A204.1 (cell line): ENCODE measurements at regions not wholly inside any gene's neighbourhood (a gene's known extent, or its start where the extent isn't known, plus 50 kb on each side); places are given as distances from the start of the nearest gene placed in this dataset.
"Not testable (repeated sequence)": the region's sequence is repeated elsewhere in the genome, so short reads cannot be mapped to it uniquely, and the experiment has no call there.

ENCODE experiments used
- FAIRE-seq: peaks from 2 replicates; lab custom pipeline; 2012; peaks lifted over from hg19 to GRCh38; lab: Jason Lieb, UNC

DNA sequence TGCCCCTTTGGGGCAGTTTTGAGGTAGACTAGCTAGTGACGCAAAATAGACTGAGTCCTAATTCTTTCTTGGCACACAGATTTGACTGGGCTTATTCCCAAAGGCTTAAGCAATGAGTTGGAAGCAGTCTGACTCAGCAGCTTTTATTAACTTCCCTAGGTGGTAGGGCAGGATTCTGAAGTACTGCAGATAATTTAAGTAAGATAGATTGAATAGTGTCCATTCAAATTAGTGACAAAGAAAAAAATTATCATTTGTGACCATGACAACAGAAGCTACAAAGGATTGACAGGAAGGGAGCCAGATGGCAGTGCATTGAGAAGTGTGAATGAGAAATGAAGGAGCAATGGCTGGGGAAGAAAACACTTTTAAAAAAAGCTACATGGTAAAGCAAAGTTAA is 649.4 kb downstream of the CDH9 start:
- FAIRE-seq, result no peak

DNA sequence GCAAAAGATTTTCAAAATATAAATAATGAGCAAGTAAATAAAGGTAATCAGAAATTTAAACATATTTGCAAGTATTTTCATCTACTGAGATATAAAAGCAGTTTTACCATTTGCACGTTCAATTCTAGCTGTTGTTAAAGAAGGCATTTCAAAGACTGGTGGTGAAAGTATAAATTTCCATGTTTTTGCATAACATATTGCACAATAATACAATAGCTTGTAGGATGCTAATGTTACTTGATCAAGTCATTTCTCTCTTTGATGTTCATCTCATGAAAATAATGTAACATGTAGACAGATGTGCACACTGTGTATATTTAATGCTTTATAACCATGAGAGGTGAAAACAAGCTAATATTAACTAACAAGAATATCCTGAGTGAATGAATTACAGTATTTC is 651.9 kb downstream of the CDH9 start:
- no peak for FAIRE-seq

DNA sequence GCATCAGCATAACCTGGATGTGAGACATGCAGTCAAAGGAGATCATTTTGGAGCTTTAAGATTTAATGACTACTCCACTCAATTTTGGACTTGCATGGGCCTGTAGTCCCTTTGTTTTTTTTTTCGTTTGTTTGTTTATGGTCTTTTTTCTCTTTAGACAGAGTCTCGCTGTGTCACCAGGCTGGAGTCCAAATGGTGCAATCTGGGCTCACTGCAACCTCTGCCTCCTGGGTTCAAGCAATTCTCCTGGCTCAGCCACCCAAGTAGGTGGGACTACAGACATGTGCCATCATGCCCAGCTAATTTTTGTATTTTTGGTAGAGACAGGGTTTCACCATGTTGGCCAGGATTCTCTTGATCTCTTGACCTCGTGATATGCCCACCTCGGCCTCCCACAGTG is 673.8 kb downstream of the CDH9 start:
- FAIRE-seq, result not testable (repeated sequence)

DNA sequence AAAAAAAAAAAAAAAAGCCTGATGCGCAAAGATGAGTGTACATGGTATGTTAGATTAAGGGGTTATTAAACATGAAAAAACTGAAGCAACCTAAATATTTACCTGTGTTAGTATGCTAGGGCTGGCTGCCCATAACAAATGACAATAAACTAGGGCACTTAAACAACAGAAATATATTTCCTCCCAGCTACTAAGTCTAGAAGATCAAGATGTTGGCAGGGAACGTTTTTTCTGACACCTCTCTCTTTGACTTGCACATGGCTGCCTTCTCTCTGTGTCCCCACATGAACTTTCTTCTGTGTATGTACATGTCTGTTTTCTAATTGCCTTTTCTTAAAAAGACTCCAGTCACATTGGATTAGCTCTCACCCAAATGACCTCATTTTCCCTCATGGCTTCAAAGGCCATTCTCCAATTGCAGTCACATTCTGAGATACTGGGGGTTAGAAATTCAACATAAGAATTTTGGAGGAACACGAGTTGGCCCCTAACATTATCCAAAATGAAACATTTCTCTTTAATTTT is 694.5 kb downstream of the CDH9 start:
- no peak for FAIRE-seq

DNA sequence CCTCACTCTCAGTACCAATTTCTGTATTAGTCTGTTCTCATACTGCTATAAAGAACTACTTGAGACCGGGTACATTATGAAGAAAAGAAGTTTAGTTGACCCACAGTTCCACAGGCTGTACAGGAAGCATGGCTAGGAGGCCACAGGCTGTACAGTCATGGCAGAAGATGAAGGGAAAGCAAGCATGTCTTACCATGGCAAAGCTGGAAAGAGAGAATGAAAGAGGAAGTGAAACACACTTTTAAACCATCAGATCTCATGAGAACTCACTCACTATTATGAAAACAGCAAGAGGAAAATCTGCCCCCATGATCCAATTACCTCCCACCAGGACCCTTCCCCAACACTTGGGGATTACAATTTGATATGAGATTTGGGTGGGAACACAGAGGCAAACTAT is 698.8 kb downstream of the CDH9 start:
- FAIRE-seq, result no peak

DNA sequence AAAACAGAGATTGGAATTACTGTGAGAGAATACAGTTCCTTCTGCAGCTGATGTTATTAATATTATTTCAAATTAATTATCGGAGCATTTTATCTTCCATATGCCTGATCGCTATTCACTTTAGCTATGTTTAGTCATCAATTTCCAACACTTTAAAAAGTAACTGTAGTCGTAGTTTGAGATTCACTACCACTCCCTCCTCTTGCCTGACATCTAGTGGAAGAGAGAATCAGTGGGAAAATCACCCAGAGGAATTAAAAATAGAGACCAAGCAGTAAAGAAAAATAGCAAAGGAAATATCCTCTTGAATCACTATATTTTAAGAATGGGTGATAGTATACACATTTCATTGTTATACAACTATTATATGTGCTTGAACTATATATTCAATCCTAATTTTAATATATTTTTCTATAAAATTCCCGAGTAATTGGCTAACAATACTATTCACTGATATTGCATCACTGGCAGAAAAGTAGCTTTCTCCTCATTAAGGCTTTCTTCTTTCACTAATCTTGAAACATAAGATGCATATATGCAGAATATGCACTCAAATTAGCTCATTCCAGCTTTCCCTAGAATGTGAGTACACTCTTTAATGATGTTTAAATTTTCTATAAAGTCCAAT is 708.7 kb downstream of the CDH9 start:
- peak; percentile 94 for FAIRE-seq

DNA sequence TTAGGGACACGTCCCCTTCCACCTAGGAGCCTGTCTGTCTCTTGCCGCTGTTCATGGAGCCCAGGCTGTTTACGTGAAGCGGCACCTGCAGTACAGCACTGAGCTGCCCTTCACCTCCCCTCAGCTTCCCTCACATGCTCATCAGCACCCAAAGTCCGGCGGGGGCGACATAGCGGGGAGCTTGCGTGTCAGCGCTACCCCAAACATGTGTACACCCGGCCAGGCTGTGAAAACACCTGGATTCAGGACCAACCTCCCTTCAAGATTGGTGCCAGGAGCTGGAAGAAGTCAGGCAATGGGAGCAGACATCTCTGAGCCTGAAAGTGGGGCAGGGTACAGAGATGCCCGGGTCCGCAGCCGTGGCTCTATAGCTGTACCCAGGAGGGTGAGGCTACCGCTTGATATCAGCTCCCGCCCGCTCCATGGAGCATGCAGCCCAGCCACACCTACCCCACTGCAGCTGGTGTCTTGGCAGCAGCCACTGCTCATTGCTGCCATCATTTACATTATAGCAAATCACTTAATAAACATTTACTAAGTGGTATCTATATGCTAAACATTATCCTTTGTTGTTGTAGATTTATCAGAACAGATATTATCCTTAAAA is 712.1 kb downstream of the CDH9 start:
- FAIRE-seq, result no peak

DNA sequence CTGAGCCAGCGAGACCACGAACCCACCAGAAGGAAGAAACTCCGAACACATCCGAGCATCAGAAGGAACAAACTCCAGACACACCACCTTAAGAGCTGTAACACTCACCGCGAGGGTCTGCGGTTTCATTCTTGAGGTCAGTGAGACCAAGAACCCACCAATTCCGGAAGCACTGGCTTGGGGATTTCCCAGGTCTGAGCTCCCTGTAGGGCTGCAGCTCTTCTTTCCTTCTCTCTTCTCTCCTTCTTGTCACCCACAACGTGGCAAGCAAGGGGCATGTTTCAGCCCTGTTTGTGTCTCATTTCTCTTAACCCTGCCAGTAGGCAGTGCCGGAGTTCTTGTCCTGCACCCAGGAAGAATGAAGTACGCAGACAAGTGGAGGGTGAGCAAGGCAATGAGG is 713.0 kb downstream of the CDH9 start:
- FAIRE-seq, result not testable (repeated sequence)

DNA sequence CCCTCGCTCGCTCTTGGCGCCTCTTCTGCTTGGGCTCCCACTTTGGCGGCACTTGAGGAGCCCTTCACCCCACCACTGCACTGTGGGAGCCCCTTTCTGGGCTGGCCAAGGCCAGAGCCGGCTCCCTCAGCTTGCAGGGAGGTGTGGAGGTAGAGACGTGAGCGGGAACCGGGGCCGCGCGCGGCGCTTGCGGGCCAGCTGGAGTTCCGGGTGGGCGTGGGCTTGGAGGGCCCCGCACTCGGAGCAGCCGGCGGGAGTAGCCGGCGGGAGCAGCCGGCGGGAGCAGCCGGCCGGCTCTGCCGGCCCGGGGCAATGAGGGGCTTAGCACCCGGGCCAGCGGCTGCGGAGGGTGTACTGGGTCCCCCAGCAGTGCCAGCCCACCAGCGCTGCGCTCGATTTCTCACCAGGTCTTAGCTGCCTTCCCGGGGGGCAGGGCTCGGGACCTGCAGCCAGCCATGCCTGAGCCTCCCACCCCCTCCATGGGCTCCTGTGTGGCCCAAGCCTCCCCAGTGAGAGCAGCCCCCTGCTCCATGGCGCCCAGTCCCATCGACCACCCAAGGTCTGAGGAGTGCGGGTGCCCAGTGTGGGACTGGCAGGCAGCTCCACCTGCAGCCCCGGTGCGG is 714.0 kb downstream of the CDH9 start:
- FAIRE-seq, result not testable (repeated sequence)

DNA sequence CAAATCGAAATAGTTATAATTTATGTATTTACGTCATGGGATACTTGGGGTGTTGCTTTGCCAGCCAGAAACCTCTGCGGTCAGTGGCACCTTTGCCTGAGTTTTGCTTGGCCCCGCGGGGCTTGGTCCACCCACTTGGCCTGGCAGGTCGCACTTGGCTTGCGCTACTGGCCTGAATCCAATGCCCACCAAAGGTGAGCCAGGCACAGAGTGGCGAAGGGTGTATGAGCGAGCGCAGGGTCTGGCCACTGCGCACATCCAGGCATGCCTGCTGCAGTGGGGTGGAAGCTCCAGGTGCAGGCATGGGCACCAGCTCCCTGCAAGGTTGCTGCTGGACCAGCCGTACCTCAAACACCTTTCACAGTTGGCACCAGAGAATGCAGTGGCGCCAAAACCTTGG is 714.6 kb downstream of the CDH9 start:
- no peak for FAIRE-seq

DNA sequence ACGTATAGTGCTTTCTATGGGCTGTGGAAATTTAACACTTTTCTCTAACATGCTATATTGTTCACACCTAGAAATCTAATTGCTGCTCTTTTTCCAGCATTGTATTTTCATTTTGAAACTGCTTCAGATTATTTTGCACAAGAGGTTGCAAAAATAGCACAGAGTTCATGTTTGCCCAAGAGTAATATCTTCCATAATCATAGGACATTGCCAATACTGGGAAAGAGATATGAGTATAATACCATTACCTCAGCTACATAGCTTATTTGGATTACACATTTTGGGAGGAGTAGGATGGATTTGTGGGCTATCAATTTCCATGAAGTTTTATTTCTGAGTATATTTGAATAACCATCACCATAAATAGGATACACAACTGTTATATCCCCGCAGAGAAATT is 717.1 kb downstream of the CDH9 start:
- FAIRE-seq, result no peak

DNA sequence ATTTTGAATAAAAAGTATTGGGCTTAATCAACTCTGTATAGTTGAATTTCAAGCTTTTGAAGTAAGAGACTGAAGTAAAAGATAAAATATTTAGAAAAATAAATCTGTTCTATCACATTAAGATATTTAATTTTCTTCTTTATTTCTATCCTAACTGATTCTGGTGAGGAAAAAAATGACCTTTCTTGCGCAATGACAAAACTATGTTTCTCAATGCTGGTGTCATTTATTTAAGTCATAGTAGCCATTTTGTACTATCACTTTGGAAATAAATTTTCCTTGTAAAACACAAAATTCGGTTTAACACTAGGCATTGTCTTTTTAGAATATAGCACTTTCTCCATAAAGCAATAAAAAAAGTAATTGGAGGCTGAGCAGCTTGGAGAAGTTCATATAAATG is 728.0 kb downstream of the CDH9 start:
- FAIRE-seq, result no peak

DNA sequence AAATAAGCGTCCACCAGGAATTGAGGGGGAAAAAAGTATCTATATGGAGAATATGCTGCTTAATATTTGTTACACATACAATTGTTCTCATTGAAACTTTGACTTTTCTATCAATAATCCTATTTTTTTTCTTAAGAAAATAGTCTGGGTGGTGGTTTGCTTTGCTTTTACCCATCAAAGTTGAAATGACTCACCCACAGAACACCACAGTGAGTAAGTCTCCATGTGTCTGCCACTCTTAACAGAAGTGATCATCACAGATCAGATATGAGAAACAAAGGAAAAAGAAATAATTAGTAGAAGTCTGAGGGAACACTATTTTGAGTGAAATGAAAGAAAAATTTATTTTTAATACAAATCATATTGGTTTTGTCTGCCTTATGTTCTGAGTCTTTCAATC is 742.8 kb downstream of the CDH9 start:
- no peak for FAIRE-seq

DNA sequence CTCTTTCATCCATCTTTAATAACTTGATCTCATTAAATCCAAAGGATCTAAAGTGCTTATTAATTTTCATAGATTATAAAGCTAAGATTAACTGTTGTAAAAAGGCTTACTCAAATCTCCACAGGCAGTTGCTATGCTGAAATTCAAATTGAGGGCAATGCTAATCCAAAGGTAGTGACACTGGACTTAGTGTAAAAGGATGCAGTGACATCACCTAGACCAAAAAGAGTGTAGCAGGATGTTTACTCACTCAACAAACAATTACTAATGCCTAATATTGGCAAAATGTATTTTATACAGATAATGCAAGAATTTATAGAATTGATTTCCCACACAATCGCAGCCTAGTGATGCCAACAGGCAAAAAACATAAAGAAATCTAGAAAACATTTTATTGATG is 756.2 kb downstream of the CDH9 start:
- no peak for FAIRE-seq

DNA sequence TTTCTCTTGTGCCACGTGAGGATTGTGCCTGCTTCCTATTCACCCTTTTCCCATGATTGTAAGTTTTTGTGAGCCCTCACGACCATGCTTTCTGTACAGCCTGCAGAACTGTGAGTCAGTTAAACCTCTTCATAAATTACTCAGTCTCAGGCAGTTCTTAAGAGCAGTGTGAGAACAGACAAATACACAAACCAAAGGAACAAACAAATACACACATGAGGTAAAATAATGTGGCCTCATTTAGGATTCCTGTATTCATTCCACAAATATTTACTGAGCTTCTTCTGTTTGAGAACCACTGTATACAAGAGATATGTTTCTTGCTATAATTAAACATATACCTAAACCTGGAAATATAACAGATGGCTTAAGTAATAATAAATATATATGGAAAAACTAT is 760.3 kb downstream of the CDH9 start:
- no peak for FAIRE-seq

DNA sequence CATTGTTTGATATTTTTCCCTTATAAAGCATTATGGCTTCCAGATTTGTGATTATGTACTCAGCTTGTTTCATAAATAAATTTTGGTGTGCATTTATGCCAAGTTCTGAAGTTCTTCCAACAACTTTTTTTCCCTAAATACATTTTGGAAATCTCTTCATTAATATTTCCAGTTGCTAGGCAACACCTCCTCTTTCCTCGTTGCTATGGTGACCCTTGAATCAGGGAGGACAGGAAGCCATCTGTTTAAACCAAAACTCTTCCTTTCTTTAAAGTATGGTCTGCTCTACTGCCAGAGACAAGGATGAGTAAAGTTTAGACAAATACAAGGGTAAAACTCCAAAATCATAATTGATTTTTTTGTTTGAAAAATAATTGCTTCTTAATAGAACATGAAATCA is 779.3 kb downstream of the CDH9 start:
- FAIRE-seq, result no peak

DNA sequence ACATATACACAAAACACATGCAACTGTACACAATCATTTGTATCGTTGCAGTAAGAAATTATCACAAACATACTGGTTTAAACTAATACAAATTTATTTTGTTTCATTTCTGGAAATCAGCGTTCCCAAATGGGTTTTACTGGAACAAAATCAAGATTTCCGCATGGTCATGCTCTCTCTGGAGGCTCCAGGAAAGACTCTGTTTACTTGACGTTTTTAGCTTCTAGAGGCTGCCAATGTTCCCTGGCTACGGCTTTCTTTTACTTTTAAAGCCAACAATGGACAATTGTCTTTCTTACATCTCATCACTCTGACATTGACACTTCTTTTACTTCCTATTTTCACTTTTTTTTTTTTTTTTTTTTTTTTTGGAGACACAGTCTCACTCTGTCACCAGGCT is 793.1 kb downstream of the CDH9 start:
- FAIRE-seq, result no peak

DNA sequence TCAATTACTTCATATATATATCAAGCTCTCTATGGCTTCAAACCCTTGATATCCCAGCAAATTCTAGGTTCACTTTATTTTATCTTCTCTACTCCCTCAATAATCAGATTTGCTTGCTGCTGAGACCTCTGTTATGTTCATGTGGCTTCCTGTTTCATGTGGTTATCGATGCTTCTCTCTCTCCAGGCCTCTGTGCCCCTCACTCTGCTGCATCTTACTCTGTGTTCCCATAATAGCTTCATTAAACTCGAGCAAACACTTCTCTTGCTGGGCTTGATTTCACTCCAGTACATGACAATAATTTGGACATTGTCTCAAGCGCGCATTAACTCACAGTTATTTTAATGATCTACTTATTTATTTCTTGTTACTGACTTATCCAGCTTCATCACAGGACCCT is 798.8 kb downstream of the CDH9 start:
- no peak for FAIRE-seq

DNA sequence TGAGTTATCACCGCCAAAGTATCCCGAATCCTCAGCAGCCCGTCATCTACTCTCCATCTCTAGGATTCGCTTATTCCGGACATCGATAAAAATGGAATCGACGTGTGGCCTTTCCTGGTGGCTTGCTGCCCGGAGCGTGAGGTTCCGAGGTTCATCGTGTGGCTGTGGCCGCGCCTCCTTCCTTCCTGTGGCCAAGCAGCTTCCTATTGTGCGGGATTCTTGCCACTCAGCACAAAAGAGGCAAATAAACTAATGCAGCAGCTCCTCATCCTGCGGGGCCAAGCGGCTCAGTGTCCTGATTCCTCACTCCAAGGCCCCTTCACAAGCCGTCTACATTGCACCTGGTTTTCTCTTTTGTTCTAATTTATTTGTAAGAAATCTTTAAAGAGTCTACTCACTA is 800.9 kb downstream of the CDH9 start:
- no peak for FAIRE-seq

DNA sequence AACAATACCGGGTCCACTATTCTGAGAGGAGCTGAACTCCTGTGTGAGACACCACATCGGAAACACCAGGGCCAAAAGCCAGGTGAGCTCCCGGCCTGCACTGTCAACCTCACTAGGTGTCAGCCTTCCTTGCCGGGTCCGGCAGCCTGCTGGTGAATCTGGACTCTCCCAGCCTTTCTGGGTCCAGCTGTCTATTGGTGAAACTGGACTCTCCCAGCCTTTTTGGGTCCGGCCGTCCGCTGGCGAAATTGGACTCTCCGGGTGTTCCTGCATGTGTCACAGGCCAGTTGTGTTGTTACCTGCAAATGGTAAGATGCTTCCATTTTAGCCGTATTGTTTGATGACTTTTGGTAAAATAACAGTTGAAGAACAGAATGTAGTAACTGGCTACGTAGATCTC is 801.5 kb downstream of the CDH9 start:
- FAIRE-seq, result no peak

DNA sequence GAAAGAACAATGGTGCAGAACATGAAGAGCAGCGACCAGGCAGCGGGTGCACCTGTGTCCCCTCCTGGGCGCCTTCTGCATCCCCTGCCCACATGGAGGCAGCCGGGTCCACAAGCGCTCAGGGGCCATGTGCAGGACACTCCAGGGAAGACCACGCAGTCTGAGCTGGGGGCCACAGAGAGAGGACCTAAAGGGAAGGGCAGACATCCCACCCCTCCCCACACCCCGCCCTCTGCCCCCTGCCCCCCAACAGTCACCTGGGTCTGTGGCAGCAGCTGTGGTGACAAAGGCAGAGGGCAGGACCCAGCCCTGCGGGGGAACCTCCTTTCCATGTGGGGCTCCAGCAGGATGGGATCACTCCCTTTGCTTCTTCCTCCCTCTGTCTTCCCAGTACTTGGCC is 805.7 kb downstream of the CDH9 start:
- FAIRE-seq, result no peak

DNA sequence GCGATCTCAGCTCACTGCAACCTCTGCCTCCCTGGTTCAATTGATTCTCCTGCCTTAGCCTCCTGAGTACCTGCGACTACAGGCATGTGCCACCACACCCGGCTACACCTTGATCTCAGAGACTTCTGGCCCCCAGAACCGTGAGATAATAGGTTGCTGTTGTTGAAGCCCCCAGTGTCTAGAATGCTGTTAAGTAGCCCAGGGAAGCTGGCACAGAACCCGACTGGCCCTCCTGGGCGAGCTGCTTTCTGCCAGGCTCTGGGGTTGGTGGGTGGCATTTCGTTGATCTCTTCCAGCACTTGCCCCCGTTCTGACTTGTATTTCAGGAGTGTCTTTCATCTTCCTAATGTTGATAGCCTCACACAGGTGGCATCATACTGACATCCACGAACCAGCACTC is 807.1 kb downstream of the CDH9 start:
- no peak for FAIRE-seq

DNA sequence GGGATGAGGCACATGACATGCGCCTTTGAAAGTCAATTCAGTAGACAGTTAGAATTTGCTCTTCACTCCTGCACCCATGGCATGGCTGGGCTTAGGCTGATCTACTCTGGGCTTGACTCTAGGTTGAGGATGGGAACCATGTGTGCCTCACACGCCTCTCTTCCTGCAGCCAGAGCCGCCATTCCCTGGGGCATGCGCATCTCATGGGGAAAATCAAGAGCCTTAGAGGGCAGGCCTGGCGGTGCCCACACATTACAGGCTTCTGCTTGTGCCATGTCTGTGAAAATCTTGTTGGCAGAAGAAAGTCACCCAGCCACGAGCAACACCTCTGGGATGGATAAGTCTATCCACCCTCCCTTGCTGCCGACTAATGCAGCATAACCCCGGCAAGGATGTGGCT is 808.5 kb downstream of the CDH9 start:
- FAIRE-seq, result no peak

DNA sequence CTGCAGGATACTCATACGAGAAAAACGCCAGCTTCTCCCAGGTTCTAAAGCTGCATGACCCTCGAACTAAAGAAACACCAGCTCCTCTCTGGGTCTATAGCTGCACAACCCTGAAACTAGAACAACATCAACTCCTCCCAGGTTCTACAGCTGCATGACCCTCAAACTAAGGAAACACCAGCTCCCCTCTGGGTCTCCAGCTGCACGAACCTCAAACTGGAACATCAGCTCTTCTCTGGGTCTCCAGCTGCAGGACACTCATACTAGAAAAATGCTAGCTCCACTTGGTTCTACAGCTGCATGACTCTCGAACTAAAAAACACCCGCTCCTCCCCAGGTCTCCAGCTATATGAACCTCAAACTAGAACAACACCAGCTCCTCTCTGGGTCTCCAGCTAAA is 811.1 kb downstream of the CDH9 start:
- no peak for FAIRE-seq
